Stimulated activated CD4-positive, alpha-beta T cell treated with anti-CD3 and anti-CD28 coated beads, Interleukin-1b, Interleukin-23, amount 100 ng/mL, for 48 hours (primary cell): ENCODE measurements at regions not wholly inside any gene's neighbourhood (a gene's known extent, or its start where the extent isn't known, plus 50 kb on each side); places are given as distances from the start of the nearest gene placed in this dataset.
"Not testable (repeated sequence)": the region's sequence is repeated elsewhere in the genome, so short reads cannot be mapped to it uniquely, and the experiment has no call there.

Experiments used
- DNase-seq: peaks from one replicate; pipeline ENCODE4 v3.0.0-alpha.2; 2020

DNA sequence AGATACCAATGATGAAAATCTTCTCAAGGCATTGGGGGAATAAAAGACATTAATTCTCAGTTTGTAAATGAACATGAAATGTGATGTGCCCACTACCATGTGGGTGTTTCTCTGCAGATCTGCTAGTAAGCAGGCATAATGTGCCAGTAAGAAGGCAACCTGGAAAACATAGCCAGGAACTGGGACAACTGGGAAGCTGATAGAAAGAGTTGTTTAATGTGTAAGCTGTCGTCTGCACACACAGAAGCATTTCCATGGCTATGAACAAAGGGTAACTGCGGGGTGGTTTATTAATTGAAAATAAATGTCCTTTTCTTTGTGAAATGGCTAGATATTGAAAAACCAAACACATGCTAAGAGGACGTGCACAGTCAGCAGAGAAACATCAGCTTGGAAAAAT lies 52.0 kb downstream of the ZC3H11B start:
- DNase-seq, result no peak

DNA sequence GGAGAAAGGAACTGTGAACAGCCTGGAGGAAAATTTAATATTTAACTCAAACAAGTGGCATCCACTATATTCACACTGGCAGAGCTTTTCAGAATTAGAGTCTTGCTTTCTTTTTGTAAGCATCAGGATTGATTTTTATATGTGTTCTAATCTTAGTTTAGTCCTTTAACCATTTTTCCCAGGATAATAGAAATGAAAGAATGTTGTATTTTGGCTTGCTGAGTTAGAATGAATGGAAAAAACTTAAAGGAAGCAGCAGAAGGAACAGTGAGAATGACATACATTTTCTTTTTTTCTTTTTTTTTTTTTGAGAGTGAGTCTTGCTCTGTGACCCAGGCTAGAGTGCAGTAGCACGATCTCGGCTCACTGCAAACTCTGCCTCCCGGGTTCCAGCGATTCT lies 53.0 kb downstream of the ZC3H11B start:
- DNase-seq, result no peak

DNA sequence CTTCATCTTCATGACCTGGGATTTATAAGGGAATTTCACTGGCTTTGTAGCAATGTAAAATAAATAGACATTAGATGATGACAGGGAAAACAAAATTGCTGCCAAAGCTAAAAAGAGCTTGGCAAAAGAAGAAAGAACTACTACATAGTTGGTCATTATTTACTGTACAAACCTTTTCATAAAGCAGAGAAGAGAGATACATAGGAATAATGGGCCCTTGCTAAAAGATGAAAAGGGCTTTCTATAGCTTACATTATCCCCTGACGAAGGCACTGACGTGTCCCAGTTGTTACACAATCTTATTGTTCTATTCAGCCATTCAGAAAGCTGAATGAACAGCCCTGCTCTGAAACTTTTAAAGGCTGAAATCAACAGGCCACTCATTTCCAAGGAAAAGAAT lies 57.1 kb downstream of the ZC3H11B start:
- DNase-seq, result no peak

DNA sequence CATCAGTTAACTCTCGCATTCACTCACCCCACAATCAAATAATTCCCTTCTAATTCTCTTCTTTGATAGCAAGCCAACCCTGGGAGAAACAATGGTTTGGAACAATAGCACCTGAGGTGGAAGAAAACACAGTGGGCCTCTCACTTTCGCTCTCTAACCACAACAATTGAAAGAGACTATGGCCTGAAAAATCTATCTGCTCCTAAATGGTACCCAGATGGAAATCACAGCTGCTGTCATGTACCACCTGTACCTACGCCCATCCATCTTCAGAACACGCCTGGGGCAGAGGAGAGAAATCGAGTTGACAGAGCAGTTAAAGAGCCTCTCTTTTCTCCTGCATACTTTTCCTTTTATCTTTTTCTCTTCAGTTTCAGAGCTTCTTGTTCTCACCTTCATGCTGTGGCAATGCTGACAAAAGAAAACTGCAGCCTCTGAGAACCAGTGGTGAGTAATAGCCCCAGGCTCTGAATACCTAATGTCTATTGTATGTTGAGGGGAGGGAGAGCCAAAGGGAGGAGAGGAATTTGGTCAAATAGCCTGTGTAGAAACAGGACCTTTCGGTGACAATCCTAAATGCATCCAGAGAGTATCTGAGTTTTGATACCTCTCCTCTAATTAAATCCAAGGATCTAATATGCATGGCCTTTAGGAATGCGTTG lies 57.7 kb downstream of the ZC3H11B start:
- DNase-seq, result no peak

DNA sequence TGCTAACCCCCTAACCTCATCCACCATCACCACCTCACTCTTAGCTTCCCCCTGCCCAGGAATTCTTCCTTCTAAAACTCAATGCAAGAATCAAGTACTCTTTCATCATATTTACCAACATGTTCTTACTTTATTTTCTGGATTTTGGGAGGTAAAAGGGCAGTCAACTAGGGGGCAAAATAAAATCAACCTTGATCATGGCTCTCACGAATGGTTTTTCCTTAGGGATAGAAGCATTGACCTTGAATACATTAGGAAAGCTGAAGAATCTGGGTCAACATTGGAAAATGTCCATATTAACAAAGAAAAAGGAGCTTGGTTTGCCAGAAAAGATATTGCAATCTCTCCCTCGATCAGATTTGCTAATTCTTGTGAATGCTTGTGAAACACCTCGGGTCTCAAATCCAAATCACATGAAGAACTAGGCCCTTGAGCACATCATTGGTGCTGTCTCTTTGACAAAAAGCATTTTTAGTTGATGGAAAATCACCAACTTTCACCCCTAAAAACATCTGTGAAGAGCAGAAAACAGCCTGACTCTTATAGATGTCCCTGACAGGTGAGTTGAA lies 58.9 kb downstream of the ZC3H11B start:
- DNase-seq, result no peak

DNA sequence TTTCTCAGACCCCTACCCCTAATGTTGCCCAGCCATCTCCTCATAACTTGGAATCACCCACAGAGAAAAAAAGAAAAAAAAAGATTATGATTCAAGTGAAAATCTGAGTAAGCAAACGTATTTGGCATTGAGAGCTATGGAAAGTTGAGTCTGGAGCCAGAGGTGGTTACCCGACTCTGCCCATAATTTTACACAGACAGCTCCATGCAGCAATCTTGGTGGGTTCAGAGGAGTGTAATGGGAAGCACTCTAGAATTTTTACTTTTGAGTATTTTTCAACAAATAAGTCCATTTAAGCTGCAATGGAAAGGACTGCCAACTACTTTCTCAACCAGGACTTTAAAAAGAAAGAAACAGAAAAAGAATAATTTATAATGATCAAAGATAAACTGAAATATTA lies 62.7 kb downstream of the ZC3H11B start:
- DNase-seq, result no peak

DNA sequence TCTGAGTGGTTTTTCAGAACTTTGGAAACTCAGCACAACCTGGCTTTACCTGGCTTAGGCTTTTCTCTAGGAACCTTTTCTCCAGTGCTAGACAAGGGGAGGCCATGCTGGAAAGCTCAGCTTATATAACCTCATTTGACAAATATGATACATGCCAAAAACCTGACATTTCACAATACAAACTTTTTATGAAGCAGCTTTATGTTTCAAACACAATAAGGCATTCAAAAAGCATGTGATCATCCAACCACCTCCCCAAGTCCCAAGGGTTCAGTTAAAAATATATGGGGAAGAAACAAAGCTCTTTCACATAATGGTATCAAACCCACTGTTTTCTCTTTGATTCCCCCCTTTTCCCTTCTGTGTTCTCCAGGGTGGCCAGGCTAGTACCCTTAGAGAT lies 63.7 kb downstream of the ZC3H11B start:
- DNase-seq, result no peak

DNA sequence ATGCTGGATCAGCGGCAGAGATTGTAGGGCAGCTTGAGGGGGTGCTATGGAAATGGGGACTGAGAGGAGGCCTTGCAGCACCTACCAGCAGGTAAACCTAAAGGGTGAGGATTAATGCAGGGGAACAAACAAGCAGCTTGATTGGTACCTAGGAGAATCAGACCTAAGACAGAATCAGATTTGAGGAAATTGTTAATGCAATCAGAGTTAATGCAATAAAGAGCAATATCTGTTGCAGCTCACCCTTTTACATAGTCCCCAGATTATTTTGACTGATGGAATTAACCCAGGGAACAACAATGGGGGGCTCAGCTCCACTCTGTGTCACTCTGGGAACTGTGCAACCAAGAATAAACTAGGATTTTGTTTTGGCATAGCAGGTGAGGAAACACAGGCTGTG lies 64.5 kb downstream of the ZC3H11B start:
- no peak for DNase-seq

DNA sequence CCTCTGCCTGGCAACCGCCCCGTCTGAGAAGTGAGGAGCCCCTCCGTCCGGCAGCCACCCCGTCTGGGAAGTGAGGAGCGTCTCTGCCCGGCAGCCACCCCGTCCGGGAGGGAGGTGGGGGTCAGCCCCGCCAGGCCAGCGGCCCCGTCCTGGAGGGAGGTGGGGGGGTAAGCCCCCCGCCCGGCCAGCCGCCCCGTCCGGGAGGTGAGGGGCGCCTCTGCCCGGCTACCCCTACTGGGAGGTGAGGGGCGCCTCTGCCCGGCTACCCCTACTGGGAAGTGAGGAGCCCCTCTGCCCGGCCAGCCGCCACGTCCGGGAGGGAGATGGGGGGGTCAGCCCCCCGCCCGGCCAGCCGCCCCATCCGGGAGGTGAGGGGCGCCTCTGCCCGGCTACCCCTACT lies 67.1 kb downstream of the ZC3H11B start:
- DNase-seq, result not testable (repeated sequence)

DNA sequence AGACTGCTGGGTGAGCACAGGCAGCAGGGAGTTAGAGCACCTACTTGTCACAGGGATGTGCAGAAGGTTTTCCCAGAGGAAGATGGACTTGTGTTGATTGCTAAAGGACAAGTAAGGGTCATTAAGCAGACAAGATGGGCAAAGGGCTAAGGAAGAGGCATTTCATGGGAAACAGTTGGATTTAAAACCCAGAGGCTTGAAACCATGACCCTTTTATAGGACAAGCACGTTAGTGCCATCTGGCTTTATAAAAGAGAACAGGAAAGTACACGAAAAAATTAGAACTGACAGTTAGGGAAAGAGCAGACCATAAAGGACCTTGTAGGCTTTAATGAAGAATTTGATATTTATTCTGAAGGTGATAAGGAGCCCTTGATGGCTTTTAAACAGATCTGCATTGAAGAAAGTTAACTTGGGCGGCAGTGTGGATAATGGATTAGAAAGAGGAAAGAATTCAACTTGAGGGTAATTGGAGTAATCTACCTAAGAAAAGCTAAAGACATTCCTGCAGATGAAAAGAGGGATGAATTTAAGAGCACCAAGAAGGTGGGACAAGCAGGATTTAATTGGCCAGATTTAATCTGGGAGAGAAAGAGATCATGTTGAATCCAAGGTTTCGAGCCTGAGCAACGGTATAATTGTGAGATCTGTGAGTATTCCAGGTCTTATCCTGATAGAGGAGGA lies 68.6 kb downstream of the ZC3H11B start:
- DNase-seq, result no peak

DNA sequence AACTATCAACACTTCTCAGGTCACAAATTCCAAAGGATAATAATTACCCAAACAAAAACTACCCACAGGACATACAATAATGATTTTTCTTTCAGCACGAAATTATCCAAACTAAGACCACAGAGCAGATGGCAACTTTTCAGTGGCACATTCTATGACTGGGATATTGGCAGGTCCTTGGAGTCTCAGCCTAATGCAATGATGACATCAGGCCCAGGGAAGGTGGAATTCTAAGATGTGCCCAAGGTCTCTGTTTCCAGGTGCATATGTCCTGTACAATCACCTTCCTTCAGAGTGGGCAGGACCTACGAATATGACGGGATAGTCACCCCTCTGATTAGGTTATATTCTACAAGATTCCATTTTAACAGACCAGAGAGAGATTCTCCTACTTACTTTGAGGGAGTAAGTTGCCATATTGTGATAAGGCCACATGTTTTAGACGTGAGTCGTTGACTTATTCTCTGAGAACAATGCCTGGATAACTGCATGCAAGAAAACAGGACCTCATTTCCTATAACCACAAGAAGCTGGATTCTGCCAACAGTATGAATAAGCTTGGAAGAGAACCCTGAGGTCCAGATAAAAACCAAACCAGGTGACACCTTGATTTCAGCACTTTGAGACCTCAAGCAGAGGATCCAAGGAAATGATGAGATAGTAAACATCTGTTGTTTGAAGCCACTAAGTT lies 69.9 kb downstream of the ZC3H11B start:
- DNase-seq, result no peak

DNA sequence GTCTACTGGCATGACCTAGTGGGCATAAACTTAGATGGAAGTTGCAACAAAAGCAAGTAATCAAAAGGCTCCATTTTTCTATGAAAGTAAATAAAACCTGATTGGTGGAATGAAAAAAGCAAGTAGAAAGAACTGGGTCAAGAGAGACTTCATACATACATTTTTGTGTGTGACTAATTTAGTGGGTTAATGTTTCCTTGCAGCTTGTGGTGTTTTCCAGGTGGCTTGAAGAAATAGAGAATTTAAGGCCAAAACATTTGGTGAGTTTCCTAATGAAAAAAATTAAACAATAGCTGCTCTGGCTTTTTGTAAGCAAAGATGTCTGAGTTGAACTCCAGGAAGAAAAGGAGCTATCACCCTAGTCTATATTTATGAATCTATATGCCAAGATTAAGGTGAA lies 71.0 kb downstream of the ZC3H11B start:
- DNase-seq, result no peak

DNA sequence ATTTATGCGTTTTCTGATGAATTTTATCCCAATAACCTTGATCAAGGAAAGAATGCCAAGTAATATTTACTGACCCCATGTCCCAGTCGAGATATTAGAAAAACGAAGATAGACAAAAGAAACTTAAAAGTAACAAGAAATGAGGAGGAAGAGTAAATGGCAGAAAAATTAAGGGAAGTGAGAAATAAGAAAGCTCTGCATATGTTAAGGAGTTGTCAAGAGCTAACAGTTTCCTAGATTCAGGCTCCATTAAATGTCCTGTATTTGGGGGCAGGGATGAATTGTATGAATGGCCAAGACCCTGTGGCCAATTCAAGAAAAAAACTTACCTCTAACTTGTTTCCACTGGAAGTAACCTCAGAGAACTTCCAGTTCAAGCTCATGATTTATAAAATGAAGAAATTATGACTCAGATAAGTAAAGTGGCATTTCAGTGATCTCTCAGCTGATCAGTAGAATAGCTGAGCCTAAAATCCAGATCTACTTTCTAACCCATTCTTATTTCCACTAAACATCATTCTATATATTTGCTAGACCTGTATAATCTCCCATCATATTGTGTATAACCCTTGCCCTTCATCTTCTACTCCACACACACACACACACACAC lies 73.2 kb downstream of the ZC3H11B start:
- DNase-seq, result no peak

DNA sequence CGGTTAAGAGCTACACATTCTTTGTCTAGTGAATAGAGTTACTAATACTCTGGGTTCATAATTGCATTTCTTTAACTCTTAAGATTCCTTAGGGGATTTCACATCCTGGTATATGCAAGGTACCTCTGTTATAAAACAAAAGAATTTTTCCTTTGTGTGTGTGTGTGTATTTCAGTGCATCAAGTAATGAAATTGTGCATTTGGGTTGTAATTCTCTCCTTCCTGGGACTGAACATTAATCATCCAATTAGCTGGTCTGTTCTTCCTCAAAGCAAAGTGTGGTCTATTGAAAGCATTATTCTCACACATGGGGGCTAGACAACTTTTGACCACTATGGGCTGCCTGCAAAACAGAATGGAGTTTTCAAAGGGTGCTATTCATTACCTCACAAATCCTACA lies 74.0 kb downstream of the ZC3H11B start:
- no peak for DNase-seq

DNA sequence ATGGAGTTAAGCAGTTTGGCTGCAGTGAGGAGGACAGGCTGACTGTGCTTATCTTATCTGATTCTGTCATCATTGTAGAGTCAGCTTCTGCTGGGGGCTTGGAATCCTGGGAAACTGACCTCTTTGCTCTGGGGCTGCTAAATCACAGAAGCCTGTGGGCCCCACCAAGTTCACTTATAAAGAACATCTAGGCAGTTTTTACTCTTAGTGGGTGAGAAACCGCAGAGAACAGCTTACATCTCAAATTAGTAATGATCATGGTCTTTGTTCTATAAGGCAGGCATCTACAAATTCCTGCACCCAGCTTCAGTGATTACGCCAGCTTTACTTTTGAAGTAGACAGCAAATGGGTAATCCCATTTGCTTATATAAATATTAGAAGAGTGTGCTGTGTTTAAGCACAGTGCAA lies 75.7 kb downstream of the ZC3H11B start:
- DNase-seq, result no peak

DNA sequence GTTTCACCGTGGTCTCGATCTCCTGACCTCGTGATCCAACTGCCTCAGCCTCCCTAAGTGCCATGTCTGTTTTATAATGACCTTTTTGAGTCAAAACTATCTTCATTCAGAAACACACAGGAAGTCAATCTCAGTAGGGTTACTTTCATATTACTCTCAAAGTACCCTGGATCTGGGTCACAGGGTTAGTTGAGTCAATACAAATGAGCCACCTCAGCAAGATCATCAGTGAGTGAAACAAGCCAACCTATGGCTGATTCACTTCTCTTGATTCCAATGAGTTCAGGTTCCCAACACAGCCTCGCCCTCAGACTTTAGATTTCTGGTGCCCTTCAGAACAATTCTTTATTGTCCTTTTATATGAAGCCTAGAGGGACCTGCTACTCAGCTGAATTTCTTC lies 76.9 kb downstream of the ZC3H11B start:
- DNase-seq, result no peak

DNA sequence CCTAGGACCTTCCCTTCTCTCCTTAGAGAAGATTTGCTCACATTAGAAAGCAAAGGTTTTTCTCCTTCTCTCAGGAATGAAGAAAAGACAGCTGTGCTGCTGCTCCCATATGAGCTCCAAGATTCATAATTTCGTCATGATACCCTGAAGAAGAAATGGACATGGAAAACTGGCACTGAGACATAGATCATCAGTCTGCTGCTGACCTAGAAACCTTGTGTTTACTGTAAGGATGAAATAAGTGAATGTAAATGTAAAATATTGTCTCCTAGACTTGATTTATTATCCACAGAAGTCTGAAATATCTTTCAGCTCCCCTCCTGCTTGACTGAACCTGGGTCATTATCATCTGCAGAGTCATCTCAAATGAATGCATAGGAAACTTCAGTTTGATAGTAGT lies 77.9 kb downstream of the ZC3H11B start:
- DNase-seq, result no peak

DNA sequence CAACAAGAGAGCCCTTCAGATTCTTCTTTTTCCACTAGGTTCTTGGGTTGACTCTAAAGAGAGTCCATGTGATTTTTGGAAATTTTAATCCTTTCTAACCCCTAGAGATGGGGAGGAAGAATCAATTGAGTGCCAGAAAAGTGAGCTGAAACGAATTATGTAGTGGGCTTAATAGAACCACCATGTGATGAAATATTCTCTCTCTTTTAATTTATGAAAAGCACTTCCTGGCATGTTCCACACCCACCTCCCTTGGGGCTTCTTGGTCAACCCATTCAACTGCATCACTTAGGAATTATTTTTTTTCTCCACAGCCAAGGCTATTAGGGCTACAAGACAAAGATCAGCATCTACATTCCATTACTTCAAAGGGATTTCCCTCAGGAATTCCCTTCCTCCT lies 79.6 kb downstream of the ZC3H11B start:
- DNase-seq, result no peak

DNA sequence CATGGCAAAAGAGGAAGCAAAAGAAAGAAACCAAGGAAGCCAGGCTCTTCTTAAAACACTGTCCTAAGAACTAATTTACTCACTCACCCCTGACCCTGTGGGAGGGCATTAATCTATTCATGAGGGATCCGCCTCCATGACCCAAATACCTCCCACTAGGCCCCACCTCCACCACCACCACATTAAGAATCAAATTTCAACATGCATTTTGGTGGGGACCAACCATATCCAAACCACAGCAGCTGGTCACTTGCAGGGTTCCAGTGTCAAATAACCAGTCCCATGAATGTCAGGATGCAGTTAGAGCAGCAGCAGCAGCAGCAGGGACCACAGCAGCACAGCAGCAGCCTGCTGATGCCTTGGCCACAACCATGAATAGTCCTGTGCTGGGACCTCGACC lies 83.8 kb downstream of the ZC3H11B start:
- DNase-seq, result no peak

DNA sequence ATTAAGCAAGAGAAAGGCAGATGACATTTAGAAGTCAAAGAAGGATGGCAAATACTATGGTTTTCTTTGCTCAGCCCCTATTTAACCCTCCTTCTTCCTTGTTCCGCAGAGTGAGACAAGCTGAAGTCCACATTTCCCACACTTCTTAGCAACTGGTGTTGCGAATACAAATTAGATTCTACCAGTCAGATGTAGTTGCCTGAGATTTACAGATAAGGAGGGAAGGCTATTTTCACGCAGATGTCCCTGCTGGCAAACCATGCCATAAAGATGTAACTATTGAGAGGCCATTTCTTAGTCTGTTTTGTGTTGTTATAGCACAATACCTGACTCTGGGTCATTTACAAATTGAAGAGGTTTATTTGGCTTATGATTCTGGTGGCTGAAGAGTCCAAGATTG lies 84.3 kb downstream of the ZC3H11B start:
- DNase-seq, result no peak

DNA sequence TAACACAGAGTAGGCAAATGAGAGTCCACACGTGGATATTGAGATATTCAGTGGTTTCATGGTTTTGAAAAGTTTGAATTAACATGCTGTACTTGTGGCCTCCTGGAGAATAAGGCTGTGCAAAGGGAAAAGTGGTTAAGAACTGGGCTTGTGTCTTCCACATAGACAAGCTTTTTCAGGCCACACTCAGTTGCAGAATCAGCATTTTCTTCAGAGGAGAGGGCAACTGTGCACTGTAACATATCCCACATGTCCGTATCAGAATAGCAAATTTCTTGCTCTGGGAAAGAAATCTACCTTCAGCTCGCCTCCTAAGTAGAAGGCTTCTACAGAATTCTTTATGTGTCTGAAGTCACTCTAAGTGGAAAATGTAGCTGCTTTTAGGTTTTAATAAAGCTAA lies 84.9 kb downstream of the ZC3H11B start:
- no peak for DNase-seq

DNA sequence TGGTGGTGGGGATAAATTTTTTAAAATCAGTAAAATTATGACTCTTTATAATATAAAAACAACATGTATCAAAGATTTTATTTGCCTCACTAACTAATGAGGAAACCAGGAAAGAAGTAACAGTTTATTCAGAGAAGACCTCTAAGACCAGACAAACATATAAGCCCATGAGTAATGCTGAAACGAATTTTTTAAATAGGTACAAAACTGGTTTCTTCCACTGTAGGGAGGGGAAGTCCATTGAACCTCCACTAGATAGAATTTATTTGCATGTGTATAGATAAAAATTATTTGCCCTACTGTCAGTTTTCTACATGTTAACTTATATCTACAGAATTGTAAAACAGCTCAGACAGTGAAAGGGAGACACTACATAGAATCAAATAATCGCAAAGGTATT lies 86.8 kb downstream of the ZC3H11B start:
- DNase-seq, result no peak

DNA sequence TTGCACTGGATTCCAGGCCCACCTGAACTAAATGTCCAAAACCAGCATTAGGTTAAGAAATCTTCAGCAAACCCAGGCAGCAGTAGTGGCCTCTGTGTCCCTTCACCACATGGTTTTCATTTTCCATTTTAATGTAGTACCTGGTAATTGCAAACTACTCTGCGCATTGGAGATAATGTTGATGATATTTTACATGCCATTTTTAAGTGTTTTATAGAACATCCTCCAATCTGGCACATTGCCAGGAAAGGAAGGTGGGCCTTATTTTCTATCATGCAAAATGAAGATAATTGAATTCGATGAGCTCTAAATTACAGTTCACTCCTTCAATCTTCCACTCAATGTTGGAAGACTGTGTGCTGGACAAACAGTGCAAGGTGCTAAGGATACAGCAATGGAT lies 89.5 kb downstream of the ZC3H11B start:
- DNase-seq, result no peak

DNA sequence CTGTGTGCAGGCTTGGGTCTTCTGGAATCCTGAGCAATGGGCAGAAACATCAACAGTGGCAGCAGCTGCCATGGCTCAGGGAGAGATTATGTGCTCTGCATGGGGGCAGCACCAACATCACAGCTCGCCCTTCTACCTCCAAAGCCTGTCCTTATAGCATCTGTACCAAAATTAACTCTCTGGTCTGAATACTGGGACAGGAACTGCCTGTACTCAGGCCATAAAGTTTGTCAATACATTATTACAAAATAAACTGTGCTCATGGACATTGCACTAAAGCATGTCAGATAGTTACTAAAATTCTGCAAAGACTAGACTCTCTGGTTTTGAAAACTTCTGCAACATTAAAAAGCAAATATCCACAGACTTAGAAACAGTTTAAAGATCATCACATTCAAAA lies 91.6 kb downstream of the ZC3H11B start:
- no peak for DNase-seq
